Hematopoietic multipotent progenitor cell treated with erythropoietin and hydrocortisone succinate and interleukin-3 and kit ligand, for 17 days (in vitro differentiated cells): ENCODE measurements at regions not wholly inside any gene's neighbourhood (a gene's known extent, or its start where the extent isn't known, plus 50 kb on each side); places are given as distances from the start of the nearest gene placed in this dataset.
"Not testable (repeated sequence)": the region's sequence is repeated elsewhere in the genome, so short reads cannot be mapped to it uniquely, and the experiment has no call there.

Source experiments
- DNase-seq: peaks from one replicate; pipeline ENCODE4 v3.0.0-alpha.2; 2015; ENCODE audit warnings: low spot score

GRCh38 chr2:76169276-76170008, 458.7 kb upstream of the GCFC2 start:
- no peak for DNase-seq

- no peak for DNase-seq
Measured at GRCh38 chr2:76163860-76164259, 453.1 kb upstream of the GCFC2 start.

- no peak for DNase-seq
Measured at GRCh38 chr2:76160670-76161069, 450.0 kb upstream of the GCFC2 start.

GRCh38 chr2:76159042-76159648, 448.4 kb upstream of the GCFC2 start:
- DNase-seq: no peak

GRCh38 chr2:76157531-76157930, 446.8 kb upstream of the GCFC2 start:
- no peak for DNase-seq

- no peak for DNase-seq
Measured at GRCh38 chr2:76154981-76155380, 444.3 kb upstream of the GCFC2 start.

GRCh38 chr2:76149846-76150245, 439.1 kb upstream of the GCFC2 start:
- DNase-seq: no peak

- not testable (repeated sequence) for DNase-seq
Measured at GRCh38 chr2:76139303-76139702, 428.6 kb upstream of the GCFC2 start.

GRCh38 chr2:76128622-76129021, 417.9 kb upstream of the GCFC2 start:
- no peak for DNase-seq

- no peak for DNase-seq
Measured at GRCh38 chr2:76120176-76120575, 409.5 kb upstream of the GCFC2 start.

GRCh38 chr2:76089683-76090082, 379.0 kb upstream of the GCFC2 start:
- DNase-seq: no peak

GRCh38 chr2:76083248-76083647, 372.5 kb upstream of the GCFC2 start:
- no peak for DNase-seq

- no peak for DNase-seq
Measured at GRCh38 chr2:76082509-76082908, 371.8 kb upstream of the GCFC2 start.

GRCh38 chr2:76080154-76080553, 369.4 kb upstream of the GCFC2 start:
- DNase-seq: no peak

- DNase-seq: no peak
Measured at GRCh38 chr2:76075126-76075525, 364.4 kb upstream of the GCFC2 start.

- DNase-seq: no peak
Measured at GRCh38 chr2:76073992-76074604, 363.4 kb upstream of the GCFC2 start.

- DNase-seq: no peak
Measured at GRCh38 chr2:76050196-76050595, 339.5 kb upstream of the GCFC2 start.

- no peak for DNase-seq
Measured at GRCh38 chr2:76044701-76045100, 334.0 kb upstream of the GCFC2 start.

GRCh38 chr2:76039505-76039904, 328.8 kb upstream of the GCFC2 start:
- DNase-seq: no peak

- no peak for DNase-seq
Measured at GRCh38 chr2:76027761-76028160, 317.0 kb upstream of the GCFC2 start.

- DNase-seq: no peak
Measured at GRCh38 chr2:76019128-76019527, 308.4 kb upstream of the GCFC2 start.

- no peak for DNase-seq
Measured at GRCh38 chr2:76009484-76009883, 298.8 kb upstream of the GCFC2 start.

- DNase-seq: no peak
Measured at GRCh38 chr2:76008001-76008702, 297.4 kb upstream of the GCFC2 start.
